Osteoblast (primary cell): ENCODE measurements at regions not wholly inside any gene's neighbourhood (a gene's known extent, or its start where the extent isn't known, plus 50 kb on each side); places are given as distances from the start of the nearest gene placed in this dataset.

Experiments
- DNase-seq: peaks from one replicate; pipeline ENCODE4 v3.0.0; 2011; ENCODE audit warnings: low spot score, mixed read lengths; ENCODE audit not compliant: insufficient read length; ENCODE audit errors: missing footprints
- H2AFZ ChIP-seq: 2 replicates; pipeline ENCODE4 v1.6.0; 2011; ENCODE audit warnings: mild to moderate bottlenecking, low read length
- H3K27ac ChIP-seq: 2 replicates; pipeline ENCODE4 v1.5.1; 2011; ENCODE audit warnings: mild to moderate bottlenecking, low read depth, low read length, moderate library complexity
- H3K27me3 ChIP-seq: 2 replicates; pipeline ENCODE4 v1.6.0; 2012; ENCODE audit warnings: mild to moderate bottlenecking, control low read depth, inconsistent platforms, low read length, moderate library complexity; ENCODE audit not compliant: insufficient read depth
- H3K36me3 ChIP-seq: 2 replicates; pipeline ENCODE4 v1.5.1; 2011; ENCODE audit warnings: mild to moderate bottlenecking, low read length, control low read depth, moderate library complexity; ENCODE audit not compliant: insufficient read depth
- H3K4me1 ChIP-seq: 2 replicates; pipeline ENCODE4 v1.5.1; 2011; ENCODE audit warnings: mild to moderate bottlenecking, low read length, control low read depth, moderate library complexity; ENCODE audit not compliant: insufficient read depth
- H3K4me2 ChIP-seq: 2 replicates; pipeline ENCODE4 v1.6.0; 2011; ENCODE audit warnings: mild to moderate bottlenecking, low read length; ENCODE audit not compliant: insufficient read depth
- H3K4me3 ChIP-seq: fragments of 200-600 bp; sonication (generic); 3 replicates; pipeline ENCODE4 v1.5.1; 2012; ENCODE audit warnings: mild to moderate bottlenecking, low read length, inconsistent platforms; ENCODE audit not compliant: insufficient read depth
- H3K79me2 ChIP-seq: 2 replicates; pipeline ENCODE4 v1.6.0; 2012; ENCODE audit warnings: mild to moderate bottlenecking, low read length, control low read depth, inconsistent platforms; ENCODE audit not compliant: insufficient read depth
- H3K9me3 ChIP-seq: 2 replicates; pipeline ENCODE4 v1.5.1; 2011; ENCODE audit warnings: low read depth, low read length, control low read depth
- H4K20me1 ChIP-seq: 2 replicates; pipeline ENCODE4 v1.6.0; 2012; ENCODE audit warnings: mild to moderate bottlenecking, low read length, control low read depth; ENCODE audit not compliant: insufficient read depth
- CTCF ChIP-seq: IDR thresholded peaks from 2 replicates; pipeline ENCODE4 v1.5.1; 2011; ENCODE audit warnings: mild to moderate bottlenecking, low read depth, low read length, moderate library complexity; ENCODE audit errors: extremely low read depth

- Histone ChIP-seq H2AFZ (no peak overlapping the region), H3K4me3 (no peak overlapping the region), H4K20me1 (no peaks in the 10 kb centered on the region), H3K27ac (no peak overlapping the region), H3K4me2 (no peak overlapping the region), H3K9me3 (no peaks in the 10 kb centered on the region), H3K79me2 (no peaks in the 10 kb centered on the region), H3K4me1 (no peaks in the 10 kb centered on the region), H3K27me3 (no peaks in the 10 kb centered on the region), H3K36me3 (no peaks in the 10 kb centered on the region)
- DNase-seq, result no peak
- no peak for TF ChIP-seq CTCF
These were observed 592.3 kb downstream of the FRK start for GRCh38 chr6:115468272-115469005.

GRCh38 chr6:115467726-115468125 lies 593.0 kb downstream of the FRK start:
- Histone ChIP-seq H3K4me2 (no peak overlapping the region), H4K20me1 (no peaks in the 10 kb centered on the region), H2AFZ (no peak overlapping the region), H3K4me1 (no peaks in the 10 kb centered on the region), H3K36me3 (no peaks in the 10 kb centered on the region), H3K9me3 (no peaks in the 10 kb centered on the region), H3K79me2 (no peaks in the 10 kb centered on the region), H3K27me3 (no peaks in the 10 kb centered on the region), H3K4me3 (no peak overlapping the region), H3K27ac (no peak overlapping the region)
- no peak for DNase-seq
- no peak for TF ChIP-seq CTCF

DNA sequence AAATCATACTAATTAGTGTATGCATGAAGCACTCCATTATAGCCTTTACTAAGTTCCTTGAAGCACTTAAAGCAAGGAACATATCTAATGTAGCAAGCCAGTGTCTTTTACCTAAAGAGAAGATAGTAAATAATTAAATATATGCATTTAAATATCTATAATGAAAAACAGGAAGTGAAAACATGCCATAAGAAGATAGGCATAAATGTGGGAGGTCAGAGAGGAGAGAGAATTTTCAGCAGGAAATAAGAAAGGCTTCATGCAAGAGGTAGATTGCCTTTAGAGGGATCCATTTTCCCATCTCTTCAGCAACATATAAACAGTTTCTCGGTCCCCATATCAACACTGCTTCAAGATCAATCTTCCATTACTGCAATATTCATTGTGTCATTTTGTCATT lies 599.8 kb downstream of the FRK start:
- Histone ChIP-seq H3K79me2 (no peaks in the 10 kb centered on the region), H3K4me3 (no peak overlapping the region), H2AFZ (no peak overlapping the region), H3K27ac (no peak overlapping the region), H3K27me3 (no peaks in the 10 kb centered on the region), H4K20me1 (no peaks in the 10 kb centered on the region), H3K9me3 (peaks cover 2% of the 10 kb centered on the region), H3K36me3 (no peaks in the 10 kb centered on the region), H3K4me2 (no peak overlapping the region), H3K4me1 (no peaks in the 10 kb centered on the region)
- TF ChIP-seq CTCF, result no peak
- no peak for DNase-seq

DNA sequence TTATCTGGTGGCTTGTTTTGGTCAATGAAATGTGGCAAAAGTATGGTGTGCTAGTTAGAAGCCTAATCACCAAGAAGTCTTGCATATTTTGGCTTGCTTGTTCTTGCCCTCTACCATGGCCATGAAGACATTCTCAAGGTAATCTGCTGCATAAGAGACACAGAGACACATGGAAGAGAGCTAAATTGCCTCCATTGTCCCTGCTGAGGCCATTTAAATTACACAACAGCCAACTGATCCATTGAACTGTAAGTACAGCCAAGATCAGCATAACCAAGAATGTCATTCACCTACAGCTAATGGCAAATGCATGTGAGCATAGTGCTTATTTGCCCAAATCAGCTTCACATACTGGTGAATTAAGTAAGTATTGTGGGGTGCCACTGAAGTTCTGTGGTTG lies 603.8 kb downstream of the FRK start:
- Histone ChIP-seq H3K27ac (no peak overlapping the region), H4K20me1 (no peaks in the 10 kb centered on the region), H3K9me3 (peaks cover 2% of the 10 kb centered on the region), H2AFZ (no peak overlapping the region), H3K4me1 (no peaks in the 10 kb centered on the region), H3K4me2 (no peak overlapping the region), H3K36me3 (no peaks in the 10 kb centered on the region), H3K27me3 (no peaks in the 10 kb centered on the region), H3K4me3 (no peak overlapping the region), H3K79me2 (no peaks in the 10 kb centered on the region)
- TF ChIP-seq CTCF, result no peak
- no peak for DNase-seq
